ENCODE measurements at regions not wholly inside any gene's neighbourhood (a gene's known extent, or its start where the extent isn't known, plus 50 kb on each side); places are given as distances from the start of the nearest gene placed in this dataset.

GRCh38 chr15:95591270-95591669 is 739.2 kb upstream of the NR2F2 start:
- no peak for TF ChIP-seq CTCF (IDR thresholded peaks at IDR 0.05; ENCODE audit: low read depth, low read length, poor library complexity, severe bottlenecking)
- no peak for TF ChIP-seq EZH2phosphoT487 (IDR thresholded peaks at IDR 0.05; ENCODE audit: borderline replicate concordance, low read length)

All from DOHH2 (cell line).